GM18951 (cell line): ENCODE measurements at regions not wholly inside any gene's neighbourhood (a gene's known extent, or its start where the extent isn't known, plus 50 kb on each side); places are given as distances from the start of the nearest gene placed in this dataset.
"Not testable (repeated sequence)": the region's sequence is repeated elsewhere in the genome, so short reads cannot be mapped to it uniquely, and the experiment has no call there.

ENCODE experiments used
- POLR2A ChIP-seq: IDR thresholded peaks from 4 replicates; pipeline ENCODE4 v1.6.1; 2011; ENCODE audit warnings: mild to moderate bottlenecking; ENCODE audit not compliant: insufficient read length, insufficient read depth; ENCODE audit errors: extremely low read depth
- in situ Hi-C: fragments of 300-500 bp; cut with MboI; formaldehyde crosslinking; loops from one replicate; pipeline ENCODE4 v1.12.0; 2022; ENCODE audit warnings: low sequenced_read_pairs, mixed read lengths, inconsistent platforms; ENCODE audit not compliant: unreplicated experiment

DNA sequence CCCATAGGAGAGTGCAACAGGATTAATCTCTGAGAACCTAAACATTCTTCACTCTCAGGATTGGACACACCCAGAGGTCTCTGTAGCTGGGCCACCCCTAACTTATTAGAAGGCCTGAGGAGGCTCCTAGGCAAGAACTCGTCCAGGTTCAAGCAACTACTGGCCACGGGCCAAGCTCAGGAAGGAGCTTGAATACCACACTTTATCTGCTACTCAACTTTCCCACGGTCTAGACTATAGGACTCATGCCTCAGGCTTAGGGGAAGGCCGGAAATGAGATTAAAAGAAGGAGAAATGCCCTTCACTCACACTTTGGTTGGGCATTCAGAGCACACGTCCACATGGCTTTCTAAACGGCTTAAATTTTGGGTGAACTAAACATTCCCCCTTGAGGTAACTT lies 142.8 kb upstream of the PHYHIPL start:
- TF ChIP-seq POLR2A = no peak
- in situ Hi-C loops = no loop called here

GRCh38 chr10:59036311-59037017 lies 140.0 kb upstream of the PHYHIPL start:
- no peak for TF ChIP-seq POLR2A
- in situ Hi-C loops = no loop called here

GRCh38 chr10:59037018-59037389 lies 139.4 kb upstream of the PHYHIPL start:
- in situ Hi-C loops = no loop called here
- no peak for TF ChIP-seq POLR2A

GRCh38 chr10:59037506-59037905 lies 138.9 kb upstream of the PHYHIPL start:
- no peak for TF ChIP-seq POLR2A
- in situ Hi-C loops = no loop called here

GRCh38 chr10:59043358-59043757 lies 133.1 kb upstream of the PHYHIPL start:
- in situ Hi-C loops = not testable (repeated sequence)

DNA sequence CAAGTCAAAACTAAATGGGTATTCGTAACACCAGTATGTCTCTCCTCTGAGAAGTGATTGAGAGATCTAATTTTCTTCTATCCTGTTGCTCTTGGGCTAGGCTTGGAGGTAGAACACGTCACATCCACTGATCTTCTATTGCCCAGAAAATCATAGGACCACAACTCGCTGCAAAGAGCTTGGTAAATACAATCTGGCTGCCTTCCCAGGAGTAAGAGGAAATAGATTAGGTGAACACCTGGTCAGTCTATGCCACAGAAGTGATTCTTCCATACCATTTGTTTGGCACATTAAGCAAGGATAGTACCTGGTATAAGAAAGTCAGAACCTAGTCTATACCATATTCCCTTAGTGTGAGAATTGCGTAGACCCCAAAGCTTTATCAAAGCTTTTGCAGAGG lies 129.3 kb upstream of the PHYHIPL start:
- in situ Hi-C loops = no loop called here
- TF ChIP-seq POLR2A = no peak

DNA sequence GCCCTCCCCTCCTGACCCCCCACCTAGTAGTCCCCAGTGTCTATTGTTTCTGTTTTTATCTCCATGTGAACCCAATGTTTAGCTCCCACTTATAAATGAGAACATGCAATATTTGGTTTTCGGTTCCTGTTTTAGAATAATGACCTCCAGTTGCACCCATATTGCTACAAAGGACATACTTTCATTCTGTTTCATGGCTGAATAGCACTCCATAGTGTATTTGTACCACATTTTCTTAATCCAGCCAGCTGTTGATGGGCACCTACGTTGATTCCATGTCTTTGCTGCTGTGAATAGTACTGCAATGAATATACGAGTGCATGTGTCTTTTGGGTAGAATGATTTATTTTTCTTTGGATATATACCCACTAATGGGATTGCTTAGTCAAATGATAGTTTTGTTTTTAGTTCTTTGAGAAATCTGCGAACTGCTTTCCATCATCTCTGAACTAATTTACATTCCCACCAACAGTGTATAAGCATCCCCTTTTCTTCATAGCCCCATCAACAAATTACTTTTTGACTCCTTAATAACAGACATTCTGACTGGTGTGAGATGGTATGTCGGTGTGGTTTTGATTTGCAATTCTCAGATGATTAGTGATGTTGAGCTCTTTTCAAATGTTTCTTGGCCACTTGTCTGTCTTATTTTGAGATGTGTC lies 128.4 kb upstream of the PHYHIPL start:
- in situ Hi-C loops = no loop called here
- TF ChIP-seq POLR2A = no peak

- in situ Hi-C loops = not testable (repeated sequence)
These were observed 122.9 kb upstream of the PHYHIPL start for GRCh38 chr10:59053502-59053901.

- no peak for TF ChIP-seq POLR2A
- in situ Hi-C loops = no loop called here
These were observed 121.4 kb upstream of the PHYHIPL start for GRCh38 chr10:59055045-59055444.

GRCh38 chr10:59057345-59057744 lies 119.1 kb upstream of the PHYHIPL start:
- in situ Hi-C loops = no loop called here
- TF ChIP-seq POLR2A = no peak

GRCh38 chr10:59060852-59061251 lies 115.6 kb upstream of the PHYHIPL start:
- in situ Hi-C loops = no loop called here
- no peak for TF ChIP-seq POLR2A

DNA sequence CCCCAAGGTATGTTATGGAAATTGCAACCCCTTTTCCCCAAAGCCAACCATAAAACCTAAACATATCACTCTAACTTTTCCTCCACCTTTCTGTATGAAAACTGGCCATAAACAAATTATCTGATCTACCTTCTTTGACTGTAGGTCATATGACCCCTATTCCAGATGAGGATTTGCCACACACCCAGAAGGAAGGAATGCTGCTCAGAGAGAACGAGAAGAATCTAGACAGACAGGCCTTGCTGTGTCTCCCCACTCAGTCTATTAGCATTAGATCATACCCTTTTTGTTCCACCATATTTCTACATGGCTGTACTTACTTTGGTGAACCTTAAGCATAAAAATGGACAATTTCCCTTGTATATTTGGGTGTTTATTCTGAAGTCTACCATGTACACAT lies 113.0 kb upstream of the PHYHIPL start:
- no peak for TF ChIP-seq POLR2A
- in situ Hi-C loops = no loop called here

DNA sequence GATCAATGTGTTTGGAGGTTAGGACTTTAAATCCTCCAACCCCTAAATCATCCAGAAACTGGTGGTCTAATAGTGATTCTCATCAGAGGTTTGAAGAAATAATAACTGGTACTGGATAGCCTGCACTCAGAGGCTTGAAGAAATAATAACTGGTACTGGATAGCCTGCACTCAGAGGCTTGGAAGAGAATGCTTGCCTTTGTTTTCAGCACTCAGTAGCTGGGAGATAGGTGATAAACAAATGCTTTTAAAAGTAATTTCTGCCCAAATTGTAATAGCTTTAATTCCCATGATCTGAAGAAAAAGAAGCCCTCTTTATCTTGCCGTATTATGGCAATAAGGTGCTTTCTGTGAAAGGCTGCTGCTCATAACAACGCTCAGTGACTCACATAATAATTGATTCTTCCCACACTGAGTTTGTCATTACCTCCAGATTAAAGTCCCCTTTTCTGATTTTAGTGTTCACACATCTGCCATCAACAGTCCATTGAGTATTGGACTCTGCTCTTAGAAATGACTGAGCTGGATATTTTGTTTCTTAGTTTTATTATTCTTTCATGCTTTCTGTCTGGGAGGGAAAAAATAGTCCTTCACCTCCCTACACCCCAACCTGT lies 112.3 kb upstream of the PHYHIPL start:
- TF ChIP-seq POLR2A = no peak
- in situ Hi-C loops = no loop called here
